Sciatic nerve (tissue), 2 donors: ENCODE measurements at regions not wholly inside any gene's neighbourhood (a gene's known extent, or its start where the extent isn't known, plus 50 kb on each side); places are given as distances from the start of the nearest gene placed in this dataset.
A peak's percentile ranks its signal among the peaks of the same experiment; 100 is the strongest.
"Not testable (repeated sequence)": the region's sequence is repeated elsewhere in the genome, so short reads cannot be mapped to it uniquely, and the experiment has no call there.

ENCODE experiments used
- ATAC-seq: fragments of 200-7000 bp; cut with Tn5 transposase; one replicate; pipeline ENCODE4 v1.9.1; 2020; ENCODE audit warnings: mild to moderate bottlenecking, moderate library complexity
- DNase-seq: peaks from one replicate; pipeline ENCODE4 v3.0.0-alpha.2; 2020; ENCODE audit warnings: low spot score
- intact Hi-C: fragments of 100-400 bp; cut with DNase I; formaldehyde crosslinking; loops from one replicate; pipeline ENCODE4 v1.14.2; 2022
- donor health status: DM: no; HTN: no; CAD: no.
- donor health status: DM: no; HTN: no; CAD: no.

DNA sequence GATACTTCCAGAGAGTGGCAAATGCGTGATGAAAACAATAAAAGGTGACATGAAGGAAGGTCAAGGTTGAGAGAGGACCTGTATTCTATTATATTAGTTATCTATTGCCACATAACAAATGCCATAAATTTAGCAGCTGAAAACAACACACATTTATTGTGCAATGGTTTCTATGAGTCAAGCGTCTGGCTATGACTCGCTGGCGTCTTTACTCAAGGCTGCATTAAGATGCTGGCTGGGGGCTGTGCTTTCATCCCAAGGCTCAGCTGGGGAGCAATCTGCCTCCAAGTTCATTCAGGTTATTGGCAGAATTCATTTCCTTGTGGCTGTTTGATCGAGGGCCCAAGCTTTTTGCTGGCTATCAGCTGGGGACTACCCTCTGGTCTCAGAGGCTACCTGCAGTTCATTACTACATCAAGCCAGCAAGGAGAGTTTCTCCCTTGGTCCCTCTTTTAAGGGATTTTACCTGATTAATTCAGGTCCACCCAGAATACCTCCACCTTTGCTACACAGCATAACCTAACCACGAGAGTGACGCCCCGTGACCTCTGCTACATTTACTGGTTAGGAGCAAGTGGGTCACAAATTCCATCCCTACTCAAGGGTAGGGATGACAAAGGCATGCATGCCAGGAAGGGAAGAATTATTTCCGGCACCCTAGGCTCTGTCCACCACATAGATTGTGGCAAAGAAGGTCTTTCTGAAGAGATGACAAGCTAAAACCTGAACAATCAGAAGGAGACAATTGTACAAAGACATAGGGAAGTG is 549.1 kb downstream of the MN1 start:
- intact Hi-C loops = no loop called here
- ATAC-seq = peak; percentile 80
- DNase-seq = no peak

DNA sequence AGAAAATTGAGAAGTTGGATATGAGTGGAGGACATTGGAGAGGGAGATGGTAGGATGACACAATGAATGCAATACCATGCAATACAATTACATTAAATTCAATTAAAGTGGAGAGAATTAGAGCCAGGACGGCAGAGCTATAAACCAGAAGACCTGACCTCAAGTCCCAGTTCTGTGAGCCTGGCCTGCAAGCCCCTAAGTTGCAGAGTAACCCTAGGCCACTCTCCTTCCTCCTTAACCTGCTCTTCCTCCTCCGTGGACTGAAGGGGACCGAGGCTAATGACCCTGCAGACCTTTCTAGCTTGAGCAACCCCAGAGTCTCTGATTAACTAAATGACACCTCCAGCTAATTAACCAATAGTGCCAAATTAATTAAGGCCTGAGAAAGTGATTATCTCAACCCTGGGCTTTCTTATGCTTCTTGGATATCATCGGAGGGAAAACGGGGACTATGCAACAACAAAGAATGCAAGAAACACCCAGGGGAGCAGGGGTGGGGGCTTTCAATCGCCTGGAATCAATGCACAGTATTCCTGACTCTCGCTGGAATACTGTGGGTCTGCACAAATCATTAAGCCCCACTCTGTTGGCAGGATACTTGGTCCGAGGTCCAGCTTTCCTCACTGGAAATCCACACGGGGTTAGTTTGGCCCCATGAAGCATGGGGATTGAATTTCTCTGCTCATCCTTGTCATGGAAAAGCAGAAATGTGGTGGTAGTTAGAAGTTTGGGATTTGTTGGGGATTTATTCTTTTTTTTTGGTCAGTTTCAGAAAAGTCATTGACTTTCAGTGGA is 548.3 kb downstream of the MN1 start:
- DNase-seq (no peak), ATAC-seq (peak; percentile 69)
- intact Hi-C loops = no loop called here

DNA sequence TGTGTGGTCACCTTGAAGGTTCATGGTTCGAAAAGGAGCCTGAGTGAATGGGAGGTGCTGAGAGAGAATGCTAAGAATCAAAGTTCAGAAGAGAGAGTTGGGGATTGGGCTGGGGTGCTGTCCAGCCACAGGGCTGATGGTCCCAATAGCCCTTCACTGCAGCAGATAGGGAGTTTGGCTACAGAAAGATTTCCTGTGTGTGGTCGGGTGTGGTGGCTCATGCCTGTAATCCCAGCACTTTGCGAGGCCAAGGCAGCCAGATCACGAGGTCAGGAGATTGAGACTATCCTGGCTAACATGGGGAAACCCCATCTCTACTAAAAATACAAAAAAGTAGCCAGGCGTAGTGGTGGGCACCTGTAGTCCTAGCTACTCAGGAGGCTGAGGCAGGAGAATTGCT is 547.5 kb downstream of the MN1 start:
- intact Hi-C loops = not testable (repeated sequence)

DNA sequence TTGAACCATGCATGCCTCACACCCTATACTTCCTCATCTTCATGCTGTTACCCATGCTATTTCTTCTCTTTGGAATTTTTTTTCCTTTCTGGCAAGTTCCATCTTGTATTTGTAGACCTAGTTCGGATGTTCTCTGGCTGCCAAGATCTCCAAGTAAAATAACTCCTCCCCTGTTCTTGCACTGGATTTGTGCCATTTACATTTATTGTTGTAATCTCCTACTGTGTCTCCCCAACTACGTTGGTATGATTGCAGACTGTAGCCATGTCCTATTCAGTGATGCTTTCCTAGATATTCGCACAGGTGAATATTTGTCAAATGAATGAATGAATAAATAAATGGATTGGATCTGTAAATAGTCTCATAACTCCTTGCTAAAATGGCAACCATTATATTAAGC is 546.0 kb downstream of the MN1 start:
- ATAC-seq (no peak), DNase-seq (no peak)
- intact Hi-C loops = no loop called here

More for the DNA sequence above, 547.5 kb downstream of the MN1 start:
- not testable (repeated sequence) for DNase-seq
- ATAC-seq = peak; percentile 49

DNA sequence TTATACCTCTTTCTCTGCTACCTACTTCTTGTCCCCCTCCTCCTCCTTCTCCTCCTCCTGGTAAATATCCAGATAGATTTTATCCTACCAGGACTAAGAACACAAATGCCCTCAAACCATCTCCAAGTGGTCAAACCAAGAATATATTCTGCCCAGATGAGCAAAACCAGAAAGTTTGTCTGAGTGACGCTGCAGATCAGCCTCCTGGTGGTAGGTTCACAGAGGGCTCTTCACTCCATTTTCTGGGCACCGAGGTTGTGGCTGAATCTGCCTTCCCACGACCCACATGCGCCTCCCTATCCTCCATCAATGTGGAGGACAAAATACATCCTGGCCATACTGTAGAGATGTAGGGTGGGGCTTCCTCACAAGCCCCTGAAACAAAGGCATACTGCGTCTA is 543.6 kb downstream of the MN1 start:
- ATAC-seq (no peak), DNase-seq (no peak)
- intact Hi-C loops = no loop called here

DNA sequence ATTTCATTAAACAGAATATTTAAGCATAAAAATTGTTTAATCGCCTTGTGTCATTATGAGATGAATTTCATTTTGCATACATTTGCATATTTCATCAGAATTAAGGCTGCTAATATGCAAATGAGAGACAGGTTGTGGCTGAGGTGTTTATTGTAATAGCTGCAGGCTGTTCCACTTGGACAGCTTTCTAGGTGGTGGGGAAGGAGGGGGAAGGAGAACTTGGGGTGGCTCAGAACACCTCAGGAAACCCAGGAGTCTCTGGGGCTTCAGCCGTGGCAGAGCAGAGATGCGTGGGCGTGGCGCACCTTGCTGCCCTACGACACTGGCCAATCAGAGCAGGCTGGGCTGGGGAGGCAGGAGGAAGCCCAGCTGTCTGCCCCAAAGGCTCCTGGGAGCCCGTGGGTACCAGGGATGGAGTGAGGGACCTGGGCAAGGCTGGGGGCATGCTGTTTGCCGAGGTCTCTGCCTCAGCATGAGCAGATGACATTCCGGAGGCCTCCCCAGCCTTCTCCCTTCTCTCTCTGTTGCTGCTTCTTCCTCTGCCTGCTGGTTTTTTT is 542.9 kb downstream of the MN1 start:
- DNase-seq (no peak), ATAC-seq (no peak)
- intact Hi-C loops = no loop called here

DNA sequence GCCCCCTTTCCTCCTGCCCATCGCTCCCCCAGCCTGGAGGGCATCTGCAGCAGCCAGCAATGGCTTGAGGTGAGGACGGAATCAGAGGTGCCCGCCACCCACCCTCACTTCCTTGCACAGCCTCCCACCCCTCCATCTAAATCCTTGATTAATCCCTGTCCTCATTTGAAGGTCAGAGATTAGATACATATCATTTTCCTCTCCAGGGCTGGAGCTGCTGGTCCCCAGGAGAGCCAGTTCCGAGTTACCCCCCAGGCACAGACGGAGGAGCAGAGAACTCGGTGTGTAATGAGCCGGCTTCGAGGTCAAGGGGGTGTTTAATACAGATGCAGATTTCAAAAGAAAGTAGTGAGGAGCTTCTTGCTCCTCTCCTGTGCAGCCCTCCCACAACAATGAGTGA is 542.1 kb downstream of the MN1 start:
- DNase-seq (no peak), ATAC-seq (no peak)
- intact Hi-C loops = no loop called here

DNA sequence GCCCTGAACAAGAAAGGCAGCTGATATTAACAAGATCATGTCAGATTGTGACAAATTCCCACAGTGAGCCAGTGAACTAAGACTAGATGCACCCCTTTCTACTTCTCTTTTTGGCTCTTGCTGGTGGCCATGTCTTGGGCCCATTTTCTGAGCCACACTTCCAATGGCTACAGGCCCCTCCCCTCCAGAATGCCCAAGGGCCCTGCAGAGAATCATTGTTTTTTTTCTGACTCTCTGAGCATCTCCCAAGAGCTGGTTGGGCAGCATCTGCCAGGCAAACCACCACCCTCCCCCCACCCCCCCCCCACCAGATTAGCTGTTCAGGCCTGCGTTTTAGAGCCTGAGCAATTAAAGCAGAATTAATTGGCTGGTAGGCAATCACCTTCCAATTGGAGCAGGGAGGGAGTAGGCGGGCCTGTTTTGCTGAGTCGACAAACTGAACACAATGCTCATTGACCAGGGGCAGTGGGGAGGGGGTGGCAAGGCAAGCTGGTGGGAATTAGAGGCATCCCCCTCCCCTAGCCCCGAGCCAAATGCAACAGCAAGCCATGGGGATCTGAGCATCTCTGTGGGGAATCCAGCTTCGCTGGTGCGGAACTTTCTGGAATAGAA is 541.4 kb downstream of the MN1 start:
- no peak for DNase-seq
- ATAC-seq = no peak
- intact Hi-C loops = no loop called here

DNA sequence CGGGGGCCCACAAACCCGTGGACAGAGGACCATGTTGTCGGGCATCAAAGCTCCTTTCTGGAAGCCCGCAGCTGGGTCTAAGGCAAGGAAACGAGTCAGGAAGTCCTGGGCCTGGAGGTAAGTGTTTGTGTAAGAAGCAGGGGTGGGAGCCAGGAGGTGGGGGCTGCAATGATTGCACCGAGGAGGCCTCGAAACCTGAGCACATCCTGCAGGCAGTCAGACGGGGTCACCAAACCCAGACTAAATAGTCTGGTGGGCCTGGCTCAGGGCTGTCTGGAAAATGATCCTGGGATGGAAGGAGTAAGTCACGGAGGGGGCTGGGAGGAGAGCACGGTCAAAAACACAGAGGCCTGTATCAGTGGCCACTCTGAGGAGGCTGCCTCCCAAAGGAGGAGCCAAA is 539.2 kb downstream of the MN1 start:
- ATAC-seq (no peak), DNase-seq (no peak)
- intact Hi-C loops = no loop called here

DNA sequence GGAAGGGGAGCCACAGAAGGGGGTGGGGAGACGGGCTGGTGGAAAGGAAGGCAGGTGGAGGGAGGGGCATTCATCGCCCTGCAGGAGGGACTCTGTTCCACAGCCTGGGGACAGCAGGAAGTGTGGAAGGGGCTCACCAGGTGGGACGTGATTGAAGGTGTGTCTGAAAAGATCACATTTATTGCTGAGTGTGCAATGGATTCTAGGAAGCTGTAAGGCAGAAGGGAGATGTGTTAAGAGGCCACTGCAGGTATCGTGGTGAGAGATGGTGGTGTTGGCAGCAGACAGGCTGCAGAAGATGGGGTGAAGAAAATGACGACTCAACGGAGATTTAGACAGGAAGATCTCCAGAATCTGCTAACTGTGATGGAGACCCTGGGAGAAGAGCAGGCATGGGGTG is 537.4 kb downstream of the MN1 start:
- DNase-seq (no peak), ATAC-seq (no peak)
- intact Hi-C loops = no loop called here

DNA sequence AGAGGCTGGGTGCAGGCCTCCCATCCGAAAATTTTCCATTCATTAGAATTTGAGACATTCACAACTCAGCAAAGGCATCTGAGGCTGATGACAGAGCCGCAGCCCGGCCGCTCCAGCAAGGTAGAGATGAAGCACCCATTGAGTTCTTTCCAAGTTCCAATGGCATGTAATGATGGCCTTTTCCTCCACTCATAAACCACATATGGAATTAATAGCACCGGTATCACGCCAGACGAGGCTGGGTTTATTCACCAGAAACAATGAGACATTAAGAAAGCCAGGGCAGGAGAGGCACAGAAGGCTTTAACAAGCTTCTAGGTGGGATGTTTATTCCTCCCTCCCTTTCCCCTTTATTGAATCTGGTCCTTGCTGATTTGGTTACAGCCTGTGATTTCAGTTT is 534.4 kb downstream of the MN1 start:
- intact Hi-C loops = no loop called here
- ATAC-seq = no peak

DNA sequence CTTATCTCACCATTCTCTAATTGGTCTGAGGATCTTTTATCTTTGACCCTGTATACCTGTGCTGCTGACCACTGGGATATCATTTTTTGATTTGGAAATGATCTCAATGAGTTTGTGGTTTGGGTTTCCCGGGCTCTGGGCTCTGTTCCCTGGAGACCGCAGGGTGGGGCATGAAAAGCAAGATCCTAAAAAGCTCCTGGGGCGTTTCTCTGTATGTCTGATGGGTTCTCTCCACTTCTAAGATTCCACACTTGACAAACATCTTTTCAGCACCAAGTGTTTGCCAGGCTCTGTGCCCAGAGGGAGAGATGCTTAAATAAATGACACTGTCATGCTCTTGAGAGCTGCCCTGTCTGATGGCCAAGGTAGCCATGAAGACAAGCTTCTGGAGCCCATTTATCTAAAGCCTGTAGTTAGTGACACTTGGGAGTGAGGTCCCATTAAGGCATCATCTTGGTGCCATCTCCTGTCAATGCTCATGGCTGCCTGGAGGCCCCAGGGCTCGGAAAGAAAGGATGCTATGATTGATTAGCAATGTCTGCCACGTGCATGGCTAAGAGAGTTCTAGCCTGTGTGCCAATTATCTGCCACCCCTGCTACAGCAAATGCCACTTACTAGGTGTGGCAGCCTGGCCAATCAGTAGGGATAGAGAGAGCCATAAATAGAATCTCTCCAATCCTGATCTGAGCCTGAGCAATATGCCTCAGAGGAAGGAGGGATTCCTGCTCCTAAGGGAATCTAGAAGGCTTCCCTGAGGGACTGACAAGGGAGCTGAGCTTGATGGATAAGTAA is 531.6 kb downstream of the MN1 start:
- no peak for DNase-seq
- no peak for ATAC-seq
- intact Hi-C loops = no loop called here

More for the DNA sequence above, 534.4 kb downstream of the MN1 start:
- DNase-seq = no peak

DNA sequence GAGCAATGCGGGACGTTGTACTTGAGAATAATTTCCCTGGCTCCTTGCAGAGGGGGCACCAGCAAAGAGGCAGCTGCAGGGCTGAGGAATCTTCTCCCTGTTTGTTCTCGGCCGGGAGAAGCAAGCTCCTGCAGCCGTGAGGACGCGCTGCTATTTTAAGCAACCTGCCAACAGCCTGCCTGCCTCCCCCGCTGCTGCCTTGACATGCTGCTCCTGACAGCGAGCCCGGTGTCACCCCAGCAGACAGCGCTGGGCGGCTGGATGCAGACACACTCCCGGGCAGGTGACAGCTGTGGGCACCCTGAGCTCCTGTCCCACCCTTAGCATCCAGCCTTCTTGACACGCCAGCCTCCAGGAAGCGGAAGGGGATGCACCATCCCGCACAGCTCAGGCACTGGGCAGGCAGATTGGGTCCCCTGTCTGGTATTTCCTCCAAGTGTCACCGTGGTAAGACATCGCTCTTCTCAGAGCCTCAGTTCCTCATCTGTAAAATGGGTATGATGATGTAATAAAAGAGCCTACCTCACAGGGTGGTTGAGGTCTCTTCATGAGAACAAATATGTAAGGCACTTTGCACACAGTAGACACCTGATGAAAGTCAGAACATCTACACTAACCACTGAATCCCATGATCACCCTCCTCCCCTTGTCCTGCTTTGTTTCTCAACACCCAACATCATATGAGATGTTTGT is 530.6 kb downstream of the MN1 start:
- DNase-seq = no peak
- no peak for ATAC-seq
- intact Hi-C loops = no loop called here

DNA sequence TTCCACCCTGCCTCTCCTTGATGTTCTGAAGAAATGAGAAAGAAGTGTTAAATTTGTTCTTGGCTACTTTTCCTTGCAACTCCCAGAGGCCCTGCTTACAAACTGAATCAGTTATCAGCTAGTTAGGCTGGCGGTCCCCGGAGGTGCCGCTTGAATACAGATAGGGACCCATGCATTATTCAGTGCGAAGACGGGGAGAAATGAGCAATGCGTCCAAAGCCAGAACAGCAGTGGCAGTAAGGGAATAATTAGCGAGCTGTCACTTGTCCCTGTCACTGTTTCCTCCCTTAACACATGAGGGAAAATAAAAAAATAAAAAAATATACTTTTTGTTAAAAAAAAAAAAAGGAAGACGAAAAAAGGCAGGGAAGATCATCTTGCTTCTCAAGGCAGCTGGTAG is 528.1 kb downstream of the MN1 start:
- no peak for DNase-seq
- intact Hi-C loops = no loop called here
- ATAC-seq = no peak

DNA sequence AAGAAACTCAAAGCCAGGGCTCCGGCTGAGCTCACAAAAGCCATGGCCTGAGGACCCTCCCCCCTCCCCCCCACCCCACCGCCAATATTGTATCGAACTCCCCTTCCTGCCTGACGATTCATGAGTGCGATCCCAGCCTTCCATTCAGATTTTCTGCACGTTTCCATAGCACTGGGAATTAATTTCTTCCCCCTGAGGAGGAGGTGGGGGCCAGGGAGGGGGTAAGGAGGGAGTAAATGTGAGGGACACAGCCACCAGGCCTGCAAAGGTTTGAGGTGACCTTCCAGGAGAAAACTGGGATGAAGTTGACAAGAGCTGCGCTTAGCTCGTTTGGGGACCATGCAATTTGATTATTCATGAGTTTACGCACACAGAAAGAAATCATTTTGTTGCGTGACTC is 527.7 kb downstream of the MN1 start:
- DNase-seq (no peak), ATAC-seq (no peak)
- intact Hi-C loops = no loop called here

DNA sequence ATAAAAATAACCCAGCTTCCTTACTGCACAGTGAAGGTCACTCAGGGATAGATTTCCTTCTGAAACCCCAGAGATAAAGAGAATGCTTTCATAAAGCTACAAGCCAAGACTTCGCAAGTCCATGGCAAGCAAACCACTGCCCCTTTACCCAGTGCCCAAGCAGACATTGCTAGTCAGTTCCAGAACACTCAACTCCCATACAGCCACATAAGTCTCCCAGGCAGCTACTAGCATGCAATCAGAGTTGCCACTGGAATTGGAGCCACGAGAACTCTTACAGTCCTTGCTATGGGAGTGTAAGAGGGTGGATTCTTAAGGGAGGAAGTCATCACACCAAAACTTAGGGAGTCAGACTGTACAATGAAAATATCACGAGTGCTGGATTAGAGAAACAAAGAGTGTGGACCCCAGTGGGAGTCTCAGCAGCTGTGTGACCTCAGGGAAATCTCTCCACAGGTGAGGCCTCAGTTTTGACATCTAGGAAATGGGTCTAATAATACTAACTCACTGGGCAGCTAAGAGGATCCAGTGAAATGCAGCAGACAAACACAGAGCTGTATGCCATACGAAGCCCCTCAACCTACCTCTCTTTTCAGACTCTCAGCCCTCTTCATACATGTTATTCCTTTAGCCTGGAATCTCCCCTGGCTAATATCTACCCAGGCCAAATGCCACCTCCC is 526.6 kb downstream of the MN1 start:
- DNase-seq = no peak
- ATAC-seq = peak; percentile 50
- intact Hi-C loops = no loop called here

DNA sequence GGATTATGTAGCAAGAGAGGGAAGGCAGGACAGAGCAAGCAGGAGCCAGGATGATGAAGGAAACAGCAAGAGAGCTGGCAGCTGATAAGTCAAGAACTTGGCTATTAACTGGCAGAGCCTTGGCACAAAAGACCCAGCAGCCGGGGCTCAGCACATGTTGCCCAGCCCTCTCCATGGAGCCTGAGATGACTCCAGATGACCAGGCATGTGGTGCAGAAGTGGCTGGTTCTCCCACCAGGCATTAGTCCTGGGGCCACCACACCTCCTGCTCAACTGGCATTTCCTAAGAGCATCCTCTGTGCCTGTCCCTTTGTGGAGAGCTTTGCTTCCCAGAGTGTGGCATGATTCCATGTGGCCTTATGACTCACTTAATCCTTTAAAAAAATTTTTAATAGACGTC is 522.6 kb downstream of the MN1 start:
- ATAC-seq = peak; percentile 32
- intact Hi-C loops = no loop called here
- no peak for DNase-seq

DNA sequence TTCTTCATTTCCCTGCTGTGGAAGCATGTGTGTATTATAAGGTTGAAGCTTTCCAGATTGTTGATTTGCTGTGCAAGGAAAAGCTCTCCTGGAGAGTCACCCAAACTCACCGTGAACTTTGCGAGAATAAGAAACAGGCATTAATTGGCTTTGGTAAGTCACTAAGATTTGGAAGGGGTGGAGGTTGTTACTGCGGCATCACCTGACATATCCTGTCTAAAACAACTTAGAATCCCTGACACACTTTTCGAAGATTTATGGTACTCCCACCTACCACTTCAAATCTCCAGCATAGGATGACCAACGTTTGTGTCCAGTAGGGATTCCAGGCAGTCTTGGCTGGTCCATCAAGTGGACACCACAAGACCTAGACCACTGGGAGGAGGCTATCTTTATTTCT is 518.3 kb downstream of the MN1 start:
- intact Hi-C loops = no loop called here
- ATAC-seq = no peak
- DNase-seq = no peak
